ENCODE measurements at regions not wholly inside any gene's neighbourhood (a gene's known extent, or its start where the extent isn't known, plus 50 kb on each side); places are given as distances from the start of the nearest gene placed in this dataset.

DNA sequence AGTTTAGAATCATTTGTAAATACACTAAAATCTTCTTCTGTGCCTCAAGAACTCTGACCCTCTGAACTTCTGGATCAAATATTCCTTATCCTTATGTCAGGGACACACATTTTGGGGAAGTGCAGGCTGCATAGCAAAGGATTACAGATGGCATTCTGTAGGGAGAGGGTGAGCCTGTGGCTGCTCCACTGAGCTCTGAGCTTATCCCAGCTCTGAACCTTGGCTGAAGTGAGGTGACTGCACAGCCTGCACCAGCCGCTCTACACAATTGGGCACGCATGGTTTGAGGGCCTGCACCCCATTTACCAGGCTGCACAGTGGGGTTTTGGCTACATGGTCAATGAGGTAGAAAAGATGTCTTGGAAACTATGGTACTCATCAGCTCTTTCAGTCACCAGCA, 251.6 kb downstream of the GALR1 start:
- TF ChIP-seq POLR2A (IDR thresholded peaks at IDR 0.05), result no peak
- no peak for TF ChIP-seq POLR2AphosphoS5 (IDR thresholded peaks at IDR 0.05)
- no peak for TF ChIP-seq CTCF (IDR thresholded peaks at IDR 0.05)
- no peak for TF ChIP-seq EP300 (IDR thresholded peaks at IDR 0.05)
- no peak overlapping the region for H3K4me3 ChIP-seq
- peaks cover 0 to 9% (median 0%) of the 10 kb centered on the region in 4 donors for H3K9me3 ChIP-seq
- 33 to 59% (median 43%) methylated on average over 2 of the region's 2 CpGs for WGBS, 5 donors
- no peak overlapping the region for H3K27ac ChIP-seq
- H3K36me3 ChIP-seq, result no peaks in the 10 kb centered on the region
- DNase-seq, result no peak
- intact Hi-C loops (cut with DNase I; ENCODE audit: low total_unique reads), result no loop called here
- no peaks in the 10 kb centered on the region for H3K27me3 ChIP-seq
- H3K4me1 ChIP-seq, result no peaks in the 10 kb centered on the region

DNA sequence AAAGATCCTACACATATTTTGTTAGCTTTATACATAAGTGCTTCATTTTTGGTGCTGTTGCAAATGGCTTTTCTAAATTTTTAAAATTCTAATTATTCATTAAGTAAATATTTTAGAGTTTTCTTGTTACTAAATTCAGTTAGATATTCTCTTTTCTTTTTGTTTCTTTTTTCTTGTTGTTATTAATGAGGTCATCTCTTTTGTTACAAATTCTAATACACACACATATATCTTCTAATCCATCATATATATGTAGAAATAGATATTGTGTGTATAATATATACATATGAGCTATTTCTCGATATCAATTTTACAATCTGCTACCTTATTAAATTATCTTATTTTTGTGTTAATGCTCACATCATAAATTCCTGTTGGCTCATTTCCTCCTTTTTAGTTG, 255.9 kb downstream of the GALR1 start:
- TF ChIP-seq POLR2AphosphoS5 (IDR thresholded peaks at IDR 0.05) (no peak), CTCF (IDR thresholded peaks at IDR 0.05) (no peak), POLR2A (IDR thresholded peaks at IDR 0.05) (no peak), EP300 (IDR thresholded peaks at IDR 0.05) (no peak)
- Histone ChIP-seq H3K27me3 (peaks cover 0 to 5% (median 0%) of the 10 kb centered on the region in 3 donors), H3K9me3 (peaks cover 0 to 7% (median 0%) of the 10 kb centered on the region in 4 donors), H3K4me1 (no peaks in the 10 kb centered on the region), H3K36me3 (no peaks in the 10 kb centered on the region), H3K27ac (no peak overlapping the region), H3K4me3 (no peak overlapping the region)
- WGBS, 5 donors, result 88 to 99% (median 91%) methylated on average over 1 of the region's 1 CpG
- intact Hi-C loops (cut with DNase I; ENCODE audit: low total_unique reads), result no loop called here
- DNase-seq, result no peak

- intact Hi-C loops (cut with DNase I; ENCODE audit: low total_unique reads), result no loop called here
- WGBS, 5 donors, result 77 to 82% (median 79%) methylated on average over 5 of the region's 5 CpGs
- no peak for DNase-seq
- no peak overlapping the region for H3K4me3 ChIP-seq
- no peak for TF ChIP-seq POLR2A (IDR thresholded peaks at IDR 0.05)
- TF ChIP-seq POLR2AphosphoS5 (IDR thresholded peaks at IDR 0.05), result no peak
- no peak for TF ChIP-seq EP300 (IDR thresholded peaks at IDR 0.05)
- H3K9me3 ChIP-seq, result peaks cover 0 to 7% (median 3%) of the 10 kb centered on the region in 4 donors
- no peak overlapping the region for H3K27ac ChIP-seq
- H3K27me3 ChIP-seq, result peaks cover 0 to 2% (median 0%) of the 10 kb centered on the region in 3 donors
- H3K36me3 ChIP-seq, result no peaks in the 10 kb centered on the region
- no peaks in the 10 kb centered on the region for H3K4me1 ChIP-seq
These were observed 262.5 kb downstream of the GALR1 start for GRCh38 chr18:77512152-77512551.

GRCh38 chr18:77517901-77518300, 268.3 kb downstream of the GALR1 start:
- Histone ChIP-seq H3K27me3 (no peaks in the 10 kb centered on the region), H3K4me3 (no peak overlapping the region), H3K4me1 (no peaks in the 10 kb centered on the region), H3K9me3 (peaks cover 0 to 15% (median 6%) of the 10 kb centered on the region in 4 donors), H3K27ac (no peak overlapping the region), H3K36me3 (no peaks in the 10 kb centered on the region)
- no peak for DNase-seq
- intact Hi-C loops (cut with DNase I; ENCODE audit: low total_unique reads), result no loop called here
- 90 to 93% (median 91%) methylated on average over 24 to 25 of the region's 25 CpGs for WGBS, 5 donors
- no peak for TF ChIP-seq POLR2A (IDR thresholded peaks at IDR 0.05)
- TF ChIP-seq CTCF (IDR thresholded peaks at IDR 0.05), result no peak
- TF ChIP-seq EP300 (IDR thresholded peaks at IDR 0.05), result no peak
- TF ChIP-seq POLR2AphosphoS5 (IDR thresholded peaks at IDR 0.05), result no peak

DNA sequence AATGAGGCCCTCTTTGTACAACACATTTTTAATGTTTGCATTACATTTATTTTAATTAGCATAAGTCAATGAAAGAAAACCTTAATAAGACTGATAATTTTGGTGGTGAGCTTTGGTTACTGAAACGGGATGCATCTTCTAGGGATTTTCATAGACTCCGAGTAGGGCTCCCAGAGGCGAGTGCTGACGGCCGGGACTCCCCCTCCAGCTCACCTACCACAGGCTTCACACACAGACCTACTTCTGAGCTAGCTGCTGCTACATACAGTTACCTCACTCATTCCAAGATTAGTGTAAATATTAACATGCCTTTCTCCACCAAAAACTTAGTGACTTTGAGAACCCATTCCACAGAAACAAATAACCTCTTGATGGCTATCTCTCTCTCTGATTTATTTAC, 271.1 kb downstream of the GALR1 start:
- Histone ChIP-seq H3K27me3 (no peaks in the 10 kb centered on the region), H3K27ac (no peak overlapping the region), H3K9me3 (peaks cover 0 to 15% (median 3%) of the 10 kb centered on the region in 4 donors), H3K36me3 (no peaks in the 10 kb centered on the region), H3K4me1 (no peaks in the 10 kb centered on the region), H3K4me3 (no peak overlapping the region)
- no peak for DNase-seq
- intact Hi-C loops (cut with DNase I; ENCODE audit: low total_unique reads), result no loop called here
- TF ChIP-seq EP300 (IDR thresholded peaks at IDR 0.05), result no peak
- no peak for TF ChIP-seq POLR2AphosphoS5 (IDR thresholded peaks at IDR 0.05)
- TF ChIP-seq CTCF (IDR thresholded peaks at IDR 0.05), result no peak
- no peak for TF ChIP-seq POLR2A (IDR thresholded peaks at IDR 0.05)
- WGBS, 5 donors, result 68 to 87% (median 78%) methylated on average over 5 of the region's 5 CpGs
